ENCODE measurements at regions not wholly inside any gene's neighbourhood (a gene's known extent, or its start where the extent isn't known, plus 50 kb on each side); places are given as distances from the start of the nearest gene placed in this dataset.

DNA sequence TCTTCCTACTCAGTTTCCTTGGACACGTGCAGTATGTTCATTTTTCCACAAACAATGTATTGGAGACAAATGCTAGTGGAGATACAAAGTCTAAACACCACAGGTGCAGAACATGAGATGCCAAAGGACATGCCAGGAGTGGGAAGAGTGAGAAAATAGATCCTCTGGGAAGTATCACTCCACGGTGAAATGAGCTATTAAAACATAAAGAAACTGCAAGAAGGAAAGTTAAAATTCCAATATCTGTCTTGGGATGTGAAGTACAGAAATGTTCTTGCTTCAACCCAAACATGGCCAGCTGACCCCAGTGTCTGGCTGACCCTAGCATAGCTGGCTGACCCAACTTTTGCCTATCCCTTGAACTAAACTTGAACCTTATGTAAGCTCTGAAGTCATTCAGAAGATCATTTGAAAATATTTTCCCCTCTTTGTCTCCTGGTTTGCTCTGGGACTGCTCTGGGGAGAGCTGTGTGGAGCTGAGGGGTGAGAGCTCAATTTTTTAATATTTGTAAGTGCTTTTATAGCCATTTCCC lies 59.5 kb downstream of the FZD1 start:
- no peak for DNase-seq

DNA sequence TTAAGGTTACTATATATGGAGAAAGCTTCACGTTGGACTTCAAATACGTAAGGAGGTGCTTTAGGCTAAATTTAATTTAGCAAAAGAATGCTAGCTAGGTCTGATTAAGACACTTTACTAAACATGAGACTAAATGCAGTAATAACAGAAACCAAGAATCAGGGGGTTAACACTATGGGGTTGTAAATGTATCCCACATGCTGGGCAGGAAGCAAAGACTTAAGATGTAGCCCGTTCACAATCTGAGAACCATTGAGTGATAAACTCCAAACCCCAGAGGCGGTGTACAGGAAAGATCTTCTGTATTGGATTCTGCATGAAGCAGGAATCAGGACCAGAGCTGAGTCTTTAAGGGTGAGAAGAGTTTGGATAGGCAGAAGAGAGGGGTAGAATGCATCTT lies 60.4 kb downstream of the FZD1 start:
- no peak for DNase-seq

- DNase-seq, result no peak
Measured at GRCh38 chr7:91325726-91326125, 61.5 kb downstream of the FZD1 start.

- DNase-seq, result no peak
Measured at GRCh38 chr7:91326516-91327199, 62.4 kb downstream of the FZD1 start.

GRCh38 chr7:91327346-91327745 lies 63.1 kb downstream of the FZD1 start:
- DNase-seq, result no peak

DNA sequence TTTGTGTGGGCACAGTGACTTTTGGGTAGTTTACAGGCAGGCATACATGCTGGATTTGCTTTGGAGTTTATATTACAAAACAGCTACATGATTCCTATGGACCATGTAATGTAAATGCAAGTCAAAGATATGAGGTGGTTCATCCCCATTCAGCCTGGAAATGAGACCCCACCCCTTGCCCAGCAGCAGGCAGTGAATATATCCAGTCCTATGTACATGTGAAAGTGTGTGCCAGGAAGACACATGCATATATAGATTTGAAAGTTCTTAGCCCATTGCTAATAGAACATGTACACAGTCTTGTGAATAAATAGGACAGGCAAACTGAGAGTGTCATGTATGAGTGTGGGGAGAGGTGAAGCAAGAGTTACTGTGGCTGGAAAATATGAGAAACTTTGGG lies 65.3 kb downstream of the FZD1 start:
- DNase-seq, result no peak

DNA sequence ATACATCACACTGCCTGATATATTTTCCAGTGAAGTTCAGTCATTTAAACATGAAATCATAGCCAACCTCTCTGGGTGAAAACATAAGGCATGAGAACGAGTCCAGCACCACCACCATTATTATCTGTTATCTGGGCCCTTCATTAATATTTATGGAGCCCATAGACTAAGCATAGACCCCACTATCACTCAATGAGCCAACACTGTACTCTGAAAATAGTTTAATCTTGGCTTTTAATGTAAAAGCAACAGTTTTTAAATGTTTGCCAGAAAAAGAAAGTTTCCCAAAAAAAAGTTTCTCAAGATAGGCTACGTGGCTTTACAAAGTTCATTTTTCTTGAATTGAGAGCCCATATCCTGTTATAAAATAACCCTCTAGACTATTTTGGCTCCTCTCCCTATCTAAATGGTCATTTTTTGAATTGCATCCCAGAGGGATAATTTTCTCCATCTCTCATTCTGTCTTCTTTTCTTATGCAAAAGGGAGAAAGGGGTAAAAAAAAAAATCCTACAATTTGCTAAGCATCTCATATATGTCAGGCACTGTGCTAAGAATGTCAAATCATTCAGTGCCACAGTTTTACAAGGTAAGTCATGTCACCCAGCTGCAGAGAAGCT lies 66.1 kb downstream of the FZD1 start:
- no peak for DNase-seq

DNA sequence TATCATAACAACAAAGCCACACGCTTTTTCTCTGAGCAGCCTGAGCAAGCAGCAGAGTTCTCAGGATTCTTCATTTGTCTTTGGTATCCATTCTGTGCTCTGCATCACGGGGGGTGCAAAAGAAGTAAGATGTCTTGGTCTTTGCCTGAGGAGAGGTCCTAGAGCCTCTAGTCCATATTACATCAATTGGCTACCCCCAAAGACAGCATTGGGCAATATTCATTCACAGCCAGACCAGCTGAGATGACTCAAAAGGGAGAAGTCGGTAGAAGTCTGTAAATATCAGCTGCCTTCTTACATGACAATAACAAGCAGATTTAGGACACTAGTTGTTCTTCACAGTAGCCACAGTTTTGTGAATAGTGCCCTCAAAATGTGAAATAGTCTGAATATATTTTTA lies 66.6 kb downstream of the FZD1 start:
- no peak for DNase-seq

DNA sequence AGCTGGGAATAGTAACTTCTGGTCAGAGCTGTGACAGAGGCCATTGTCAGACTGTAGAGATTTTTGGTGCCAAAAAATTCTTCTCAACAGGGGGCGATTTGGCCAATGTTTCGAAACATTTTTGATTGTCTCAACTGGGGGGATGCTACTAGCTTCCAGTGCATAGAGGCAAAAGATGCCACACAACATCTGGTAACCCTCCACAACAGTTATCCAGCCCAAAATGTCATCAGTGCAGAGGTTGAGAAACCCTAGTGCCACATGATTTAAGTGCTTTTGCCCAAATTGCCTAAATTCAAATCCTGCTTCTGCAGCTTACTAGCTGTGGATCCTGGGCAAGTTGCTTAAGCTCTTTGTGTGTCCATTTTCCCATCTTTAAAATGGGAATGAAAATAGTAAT lies 71.9 kb downstream of the FZD1 start:
- no peak for DNase-seq

GRCh38 chr7:91338226-91339020 lies 74.2 kb downstream of the FZD1 start:
- DNase-seq, result no peak

DNA sequence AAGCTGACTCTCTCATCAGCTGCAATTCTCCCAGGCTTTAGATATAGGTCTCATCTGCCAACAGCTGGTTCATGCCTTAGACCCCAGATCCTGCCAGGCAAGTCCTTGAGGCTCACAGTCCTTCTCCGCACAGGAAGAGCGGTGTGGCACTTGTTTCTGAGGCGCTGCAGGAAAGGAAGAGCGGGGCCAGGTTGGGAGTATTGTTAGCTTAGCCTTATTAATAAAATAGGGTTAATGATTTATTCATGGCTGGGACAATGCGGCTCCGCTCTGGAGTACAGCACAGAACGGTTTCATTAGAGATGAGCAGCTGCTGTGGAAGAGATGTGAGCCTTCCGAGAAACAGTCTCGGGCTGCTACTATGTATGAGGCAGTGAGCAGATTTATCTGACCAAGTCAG lies 78.1 kb downstream of the FZD1 start:
- no peak for DNase-seq

DNA sequence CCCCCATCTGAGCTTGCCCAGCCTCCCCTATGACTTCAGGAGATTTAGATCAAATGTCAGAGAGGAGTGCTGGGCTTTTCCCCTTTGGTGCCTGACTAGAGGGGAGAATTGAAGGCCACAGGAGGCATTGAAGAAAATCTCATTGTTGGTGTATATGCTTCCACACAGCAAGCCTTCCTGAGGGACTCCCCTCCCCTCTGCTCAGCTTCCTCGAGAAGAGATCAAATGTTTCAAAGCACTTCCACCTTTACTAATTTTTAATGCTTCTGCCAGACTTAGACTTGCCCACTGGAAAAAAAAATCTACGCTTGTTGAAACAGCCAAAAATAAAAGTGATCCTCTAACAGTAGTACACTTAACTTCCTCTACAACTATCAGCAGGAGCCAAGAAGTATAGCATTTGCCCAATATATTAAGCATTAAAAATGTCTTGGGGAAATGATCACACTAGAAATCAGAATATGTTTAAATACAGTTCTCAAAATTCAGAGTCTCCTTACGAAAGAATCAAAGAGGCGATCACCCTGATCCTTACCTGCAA lies 79.3 kb downstream of the FZD1 start:
- no peak for DNase-seq

DNA sequence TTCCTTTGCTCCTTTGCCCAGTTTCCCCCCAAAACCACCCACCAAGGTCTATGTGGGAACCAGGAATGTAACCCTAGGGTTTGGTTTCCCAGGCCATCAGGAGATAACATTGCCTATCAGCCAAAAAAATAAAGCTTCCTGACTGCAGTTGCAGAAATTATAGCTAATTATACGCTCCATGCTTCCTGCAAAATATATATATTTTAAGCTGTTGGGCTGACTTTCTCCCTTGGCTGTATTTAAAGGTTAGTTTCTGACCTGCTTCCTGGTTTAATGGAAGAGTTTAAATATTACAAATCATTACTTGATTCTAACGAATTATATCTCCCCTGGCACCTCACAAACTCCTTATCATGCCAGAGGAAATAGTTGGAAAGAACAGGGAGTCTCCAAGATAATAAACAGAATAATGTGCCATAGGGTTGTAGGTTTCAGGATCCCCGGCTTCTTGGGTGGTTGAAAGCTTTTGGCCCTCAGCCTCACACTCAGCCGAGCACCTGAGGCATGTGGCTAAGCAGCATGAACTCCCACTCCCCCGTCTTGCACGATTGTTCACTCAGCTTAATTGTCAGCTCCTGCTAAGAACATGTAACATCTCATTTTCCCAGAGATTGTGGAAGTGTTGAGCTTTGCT lies 79.9 kb downstream of the FZD1 start:
- no peak for DNase-seq

DNA sequence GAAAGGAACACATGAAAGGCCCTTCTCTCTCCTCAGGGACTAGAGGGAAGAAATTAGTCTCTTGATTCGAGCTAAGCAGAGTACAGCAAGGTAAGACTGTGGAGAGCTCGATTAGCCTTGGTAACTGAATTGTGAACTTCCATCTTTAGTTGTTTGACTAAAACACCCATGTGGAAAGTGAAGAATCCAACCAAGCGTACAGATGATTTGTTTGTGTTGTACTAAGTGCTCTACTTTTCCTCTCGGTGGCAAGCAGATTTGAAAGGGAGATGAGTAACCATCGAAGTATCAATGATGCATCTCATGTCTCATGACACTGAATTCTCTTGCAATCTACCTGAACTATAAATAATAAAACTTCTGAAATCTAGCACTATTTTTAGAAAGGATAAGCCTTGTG lies 80.7 kb downstream of the FZD1 start:
- no peak for DNase-seq

GRCh38 chr7:91345449-91345848 lies 81.2 kb downstream of the FZD1 start:
- no peak for DNase-seq

DNA sequence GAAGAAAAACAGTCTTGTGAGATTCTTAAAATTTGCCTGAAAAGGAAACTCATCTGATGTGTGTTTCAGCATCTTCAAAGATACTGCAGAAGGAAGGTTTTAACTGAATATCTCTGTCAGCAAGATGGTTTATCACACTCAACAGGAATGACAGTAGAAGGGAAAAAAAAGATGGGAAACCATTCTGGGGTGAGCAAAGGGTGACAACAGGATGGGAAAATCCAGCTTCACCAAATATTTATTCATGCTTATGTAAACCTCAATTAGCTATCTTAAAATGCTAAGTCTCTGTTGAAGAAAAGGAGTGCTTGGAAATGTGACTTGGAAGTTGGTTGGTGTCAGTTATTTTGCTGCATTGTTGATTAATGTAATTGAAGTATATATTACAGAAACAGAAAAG lies 82.2 kb downstream of the FZD1 start:
- DNase-seq, result no peak

DNA sequence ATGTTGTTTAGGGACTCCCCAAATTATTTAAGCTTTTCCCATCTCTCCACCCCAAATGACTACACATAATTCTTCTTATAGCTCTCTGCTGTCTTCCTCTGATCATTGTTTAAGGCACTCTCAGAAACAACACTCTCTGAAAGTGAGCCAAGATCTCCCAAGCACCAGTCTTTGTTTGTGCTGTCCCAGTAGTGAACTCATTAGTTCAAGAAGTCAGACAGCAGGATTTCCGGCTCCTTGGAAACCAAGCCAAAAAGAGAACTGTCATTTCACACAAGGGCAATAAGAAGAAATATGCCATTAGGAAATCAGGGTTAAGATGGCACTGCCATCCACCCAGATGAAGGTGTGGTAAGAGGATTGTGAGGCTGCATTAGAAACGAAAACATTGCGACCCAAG lies 83.1 kb downstream of the FZD1 start:
- DNase-seq, result no peak

DNA sequence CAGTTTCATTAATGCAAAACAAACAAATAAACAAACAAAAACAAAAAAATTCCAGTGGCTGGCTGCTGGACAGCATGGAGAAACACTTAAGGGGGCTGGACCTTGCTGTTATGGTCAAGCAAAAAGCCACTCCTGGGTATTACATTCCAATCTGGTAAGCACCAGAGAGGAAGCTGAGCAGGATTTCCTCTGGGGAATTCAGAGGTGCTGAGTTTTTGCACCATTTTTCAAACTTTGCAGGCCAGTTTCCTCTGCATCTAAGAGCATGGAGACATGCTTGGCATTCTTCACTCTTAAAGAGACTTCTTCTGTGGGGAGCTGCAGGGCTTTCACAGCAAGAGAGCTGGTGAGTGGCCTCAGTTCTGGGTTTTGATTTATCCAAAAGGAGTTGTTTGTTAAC lies 84.5 kb downstream of the FZD1 start:
- DNase-seq, result no peak

GRCh38 chr7:91351374-91351773 lies 87.1 kb downstream of the FZD1 start:
- no peak for DNase-seq

DNA sequence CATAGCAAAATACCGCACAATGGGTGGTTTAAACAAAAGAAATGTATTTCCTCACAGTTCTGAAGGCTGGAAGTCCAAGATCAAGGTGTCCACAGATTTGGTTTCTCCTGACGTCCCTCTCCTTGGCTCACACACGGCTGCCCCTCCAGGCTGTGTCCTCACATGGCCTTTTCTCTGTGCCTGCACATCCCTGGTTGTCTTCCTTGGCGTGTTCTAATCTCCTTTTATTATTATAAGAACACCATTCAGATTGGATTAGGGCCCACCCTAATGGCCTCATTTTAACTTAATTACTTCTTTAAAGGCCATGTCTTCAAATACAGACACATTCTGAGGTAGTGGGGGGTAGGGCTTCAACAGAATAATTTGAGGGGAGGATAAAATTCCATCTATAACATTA lies 87.9 kb downstream of the FZD1 start:
- DNase-seq, result no peak

DNA sequence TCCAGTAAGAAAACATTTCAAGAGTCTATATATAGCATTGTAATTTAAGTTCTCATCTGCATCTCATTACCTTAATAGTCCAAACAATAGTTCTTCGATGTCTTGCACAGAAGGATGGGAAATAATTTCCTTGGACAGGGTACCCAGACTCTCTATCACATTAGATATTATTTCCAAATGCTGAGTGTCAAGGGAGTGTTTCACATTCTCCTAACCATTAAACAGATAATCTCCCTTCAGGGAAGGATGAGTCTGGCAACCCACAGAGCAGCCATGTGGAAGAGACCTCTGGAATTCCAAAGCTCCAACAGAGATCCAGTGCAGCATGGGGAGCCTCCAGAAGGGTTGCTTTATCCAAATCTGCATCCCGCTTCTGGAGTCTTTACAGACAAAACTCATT lies 89.6 kb downstream of the FZD1 start:
- DNase-seq, result no peak

DNA sequence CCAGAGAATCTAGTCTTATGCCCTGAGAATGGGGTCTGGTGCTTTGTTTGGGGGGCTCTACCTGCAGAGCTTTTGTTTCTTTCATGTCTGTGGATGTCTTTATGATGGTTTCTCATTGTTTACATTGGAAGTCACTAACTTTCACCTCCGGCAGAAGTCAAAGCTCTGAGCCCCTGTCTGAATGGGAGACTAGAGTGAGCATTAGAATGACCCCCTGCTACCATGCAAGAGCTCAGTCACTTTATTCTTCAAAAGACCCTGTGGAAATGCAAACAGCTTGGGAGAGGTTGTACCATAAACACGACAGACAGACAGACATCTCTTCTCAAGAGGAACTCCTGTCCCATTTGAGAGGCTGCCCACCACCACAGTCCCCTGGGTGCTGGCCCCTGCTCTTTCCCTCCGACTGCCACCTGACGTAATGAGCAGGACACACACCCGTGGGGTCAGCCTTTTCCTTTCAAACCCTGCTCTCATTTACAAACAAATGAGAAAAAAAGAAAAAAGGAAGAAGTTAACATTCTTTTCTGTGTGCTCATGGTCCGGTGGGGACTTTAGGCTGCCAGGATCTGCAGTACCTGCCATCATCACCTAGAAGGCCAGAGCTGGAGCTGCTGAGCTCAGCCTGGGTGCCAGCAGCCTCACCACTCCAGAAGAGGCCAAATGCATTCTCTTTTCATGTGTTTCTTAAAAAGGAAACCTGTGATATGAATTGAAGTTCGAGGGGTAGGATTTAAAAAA lies 91.6 kb downstream of the FZD1 start:
- DNase-seq, result no peak

GRCh38 chr7:91356915-91357314 lies 92.7 kb downstream of the FZD1 start:
- DNase-seq, result no peak
